ENCODE measurements at regions not wholly inside any gene's neighbourhood (a gene's known extent, or its start where the extent isn't known, plus 50 kb on each side); places are given as distances from the start of the nearest gene placed in this dataset.
"Not testable (repeated sequence)": the region's sequence is repeated elsewhere in the genome, so short reads cannot be mapped to it uniquely, and the experiment has no call there.

- DNase-seq (ENCODE audit: low spot score); intact Hi-C loops (cut with DNase I): not testable (repeated sequence)
Measured at GRCh38 chr5:21488828-21489227, 1364.3 kb downstream of the CDH12 start.

GRCh38 chr5:21485458-21486000 is 1367.6 kb downstream of the CDH12 start:
- DNase-seq (ENCODE audit: low spot score): peak; percentile 76
- intact Hi-C loops (cut with DNase I): not testable (repeated sequence)

DNA sequence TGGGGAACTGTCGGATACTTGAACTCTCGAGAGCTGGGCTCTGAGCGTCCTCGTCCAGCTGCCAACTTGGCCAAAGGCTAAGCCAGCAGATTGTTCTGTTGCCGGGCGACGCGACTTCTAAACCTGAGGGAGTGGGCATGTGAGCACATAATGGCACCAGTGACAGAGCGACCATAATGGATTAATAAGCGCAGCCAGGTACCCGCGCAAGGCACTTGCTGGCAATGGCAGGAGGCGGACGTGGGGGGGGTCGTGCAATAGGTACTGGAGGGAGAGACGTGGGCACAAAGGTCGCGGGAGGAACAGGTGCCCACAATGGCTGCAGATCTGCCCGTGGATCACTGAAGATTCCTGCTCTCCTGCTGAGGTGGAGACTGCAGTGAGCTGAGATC is 1368.7 kb downstream of the CDH12 start:
- intact Hi-C loops (cut with DNase I): not testable (repeated sequence)
- peak; percentile 77 for DNase-seq (ENCODE audit: low spot score)

- DNase-seq (ENCODE audit: low spot score): peak; percentile 81
- intact Hi-C loops (cut with DNase I): not testable (repeated sequence)
Measured at GRCh38 chr5:21483790-21484497, 1369.2 kb downstream of the CDH12 start.

- DNase-seq (ENCODE audit: low spot score): peak; percentile 83
- intact Hi-C loops (cut with DNase I): not testable (repeated sequence)
Measured at GRCh38 chr5:21482983-21483650, 1370.0 kb downstream of the CDH12 start.

DNA sequence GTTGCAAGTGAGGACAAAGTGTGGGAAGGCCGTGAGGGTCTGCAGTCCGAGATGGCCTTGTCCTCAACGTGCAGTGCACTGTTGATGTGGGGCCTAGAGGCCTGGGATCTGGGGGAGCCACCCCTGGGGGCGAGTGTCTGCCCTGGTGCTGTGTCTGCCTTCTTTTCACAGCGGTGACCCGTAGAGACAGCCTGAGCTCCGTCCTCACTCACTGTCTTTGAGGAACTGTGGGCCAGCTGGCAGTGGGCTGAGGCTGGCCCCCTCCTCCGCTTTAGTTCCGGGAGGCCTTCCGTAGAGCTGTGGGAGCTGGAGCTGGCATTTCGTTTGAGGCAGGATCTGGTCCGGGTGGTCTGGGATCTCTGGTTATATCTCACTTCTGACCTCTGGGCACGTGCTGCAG is 1370.6 kb downstream of the CDH12 start:
- intact Hi-C loops (cut with DNase I): not testable (repeated sequence)
- DNase-seq (ENCODE audit: low spot score): peak; percentile 81

DNA sequence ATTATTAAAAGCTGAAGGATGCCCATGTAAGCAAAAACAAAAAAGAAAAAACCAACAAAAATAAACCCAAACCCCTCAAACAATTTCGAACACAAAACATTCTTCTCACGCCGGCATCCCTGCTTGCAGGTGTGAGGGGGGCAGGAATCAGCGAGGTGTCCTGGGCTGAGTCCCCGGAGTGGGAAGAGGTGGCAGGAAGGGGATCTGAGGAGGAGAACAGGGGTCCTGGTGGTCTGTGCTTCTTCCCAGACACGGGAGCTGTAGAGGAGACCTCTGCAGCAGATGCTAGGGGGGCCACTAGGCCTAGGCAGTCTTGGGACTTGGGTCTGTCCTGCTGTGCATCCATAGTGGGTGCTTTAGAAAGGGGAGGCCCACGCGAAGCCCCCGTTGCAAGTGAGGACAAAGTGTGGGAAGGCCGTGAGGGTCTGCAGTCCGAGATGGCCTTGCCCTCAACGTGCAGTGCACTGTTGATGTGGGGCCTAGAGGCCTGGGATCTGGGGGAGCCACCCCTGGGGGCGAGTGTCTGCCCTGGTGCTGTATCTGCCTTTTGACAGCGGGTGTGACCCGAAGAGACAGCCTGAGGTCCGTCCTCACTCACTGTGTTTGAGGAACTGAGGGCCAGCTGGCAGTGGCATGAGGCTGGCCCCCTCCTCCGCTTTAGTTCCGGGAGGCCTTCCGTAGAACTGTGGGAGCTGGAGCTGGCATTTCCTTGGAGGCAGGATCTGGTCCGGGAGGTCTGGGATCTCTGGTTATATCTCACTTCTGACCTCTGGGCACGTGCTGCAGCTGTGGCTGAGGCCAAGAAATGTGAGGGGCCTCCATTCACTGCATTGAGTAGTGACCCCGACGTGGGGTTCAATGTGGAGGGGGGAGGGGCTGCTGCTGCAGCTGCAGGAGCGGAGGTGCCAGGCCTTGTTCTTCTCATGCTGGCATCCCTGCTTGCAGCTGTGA is 1371.5 kb downstream of the CDH12 start:
- intact Hi-C loops (cut with DNase I): not testable (repeated sequence)
- peak; percentile 81 for DNase-seq (ENCODE audit: low spot score)

GRCh38 chr5:21480054-21480453 is 1373.1 kb downstream of the CDH12 start:
- intact Hi-C loops (cut with DNase I); DNase-seq (ENCODE audit: low spot score): not testable (repeated sequence)

- intact Hi-C loops (cut with DNase I); DNase-seq (ENCODE audit: low spot score): not testable (repeated sequence)
Measured at GRCh38 chr5:21473981-21474380, 1379.2 kb downstream of the CDH12 start.

DNA sequence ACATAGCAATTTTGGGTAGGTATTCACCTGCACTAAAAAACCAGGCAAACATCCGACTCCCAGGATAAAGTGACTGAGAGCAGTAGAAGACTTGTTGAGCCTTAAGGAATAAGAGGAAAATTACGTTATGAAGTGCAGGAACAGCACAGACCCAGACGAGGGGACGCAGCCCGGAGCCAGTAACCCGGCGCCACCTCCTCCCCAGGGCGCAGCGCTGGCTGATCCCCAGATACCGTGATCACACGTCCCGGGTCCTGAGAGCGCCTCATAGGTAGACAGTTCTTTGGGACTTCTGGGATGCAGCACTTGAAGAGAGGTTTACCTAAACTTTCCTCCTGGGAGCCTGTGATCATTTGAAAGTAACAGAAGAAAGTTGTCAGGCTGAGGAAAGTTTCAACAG is 1379.7 kb downstream of the CDH12 start:
- DNase-seq (ENCODE audit: low spot score): not testable (repeated sequence)

GRCh38 chr5:21471691-21472090 is 1381.5 kb downstream of the CDH12 start:
- intact Hi-C loops (cut with DNase I); DNase-seq (ENCODE audit: low spot score): not testable (repeated sequence)

More for the DNA sequence above, 1379.7 kb downstream of the CDH12 start:
- intact Hi-C loops (cut with DNase I): not testable (repeated sequence)

GRCh38 chr5:21469523-21470101 is 1383.5 kb downstream of the CDH12 start:
- DNase-seq (ENCODE audit: low spot score): peak; percentile 36
- intact Hi-C loops (cut with DNase I): not testable (repeated sequence)

DNA sequence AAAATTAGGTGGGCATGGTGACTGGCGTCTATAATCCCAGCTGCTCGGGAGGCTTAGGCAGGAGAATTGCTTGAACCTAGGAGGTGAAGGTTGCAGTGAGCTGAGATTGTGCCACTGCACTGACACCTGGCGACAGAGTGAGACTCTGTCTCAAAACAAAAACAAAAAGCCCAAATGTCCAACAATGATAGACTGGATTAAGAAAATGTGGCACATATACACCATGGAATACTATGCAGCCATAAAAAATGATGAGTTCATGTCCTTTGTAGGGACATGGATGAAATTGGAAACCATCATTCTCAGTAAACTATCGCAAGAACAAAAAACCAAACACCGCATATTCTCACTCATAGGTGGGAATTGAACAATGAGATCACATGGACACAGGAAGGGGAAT is 1385.6 kb downstream of the CDH12 start:
- intact Hi-C loops (cut with DNase I); DNase-seq (ENCODE audit: low spot score): not testable (repeated sequence)

DNA sequence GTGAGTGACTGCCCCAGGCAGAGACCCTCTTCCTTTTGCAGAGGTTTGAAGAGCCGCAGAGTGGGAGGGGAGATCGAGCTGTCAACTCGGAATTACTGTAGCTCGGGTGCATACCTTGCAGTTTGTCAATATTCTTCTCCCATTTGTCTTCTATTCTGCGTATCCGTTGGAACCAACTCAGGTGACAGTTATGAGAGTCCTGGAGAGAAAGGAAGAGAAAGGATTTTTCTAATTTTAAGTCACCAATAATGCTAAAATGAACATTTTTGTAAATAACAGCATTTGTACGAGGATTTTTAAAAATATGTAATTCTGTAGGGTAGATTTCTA is 1393.4 kb downstream of the CDH12 start:
- intact Hi-C loops (cut with DNase I); DNase-seq (ENCODE audit: low spot score): not testable (repeated sequence)

DNA sequence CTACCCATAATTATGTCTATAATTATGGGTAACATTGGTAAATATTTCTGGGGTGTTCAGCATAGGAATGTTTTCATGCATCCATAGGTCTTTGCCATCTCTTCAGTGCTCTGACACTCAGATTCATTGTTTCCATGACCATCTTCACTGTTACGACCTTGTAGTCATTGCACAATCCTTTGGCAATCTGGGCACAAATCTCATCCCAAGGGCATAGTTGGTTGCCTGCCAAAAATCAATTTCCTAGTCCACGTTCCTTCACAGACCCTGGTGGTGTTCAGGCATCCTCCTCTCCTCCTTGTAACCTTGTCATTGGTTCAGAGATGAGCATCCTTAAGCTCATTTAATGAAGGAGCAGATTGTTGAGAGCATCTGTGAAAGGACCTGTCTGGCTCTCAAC is 1400.7 kb downstream of the CDH12 start:
- intact Hi-C loops (cut with DNase I): no loop called here

DNA sequence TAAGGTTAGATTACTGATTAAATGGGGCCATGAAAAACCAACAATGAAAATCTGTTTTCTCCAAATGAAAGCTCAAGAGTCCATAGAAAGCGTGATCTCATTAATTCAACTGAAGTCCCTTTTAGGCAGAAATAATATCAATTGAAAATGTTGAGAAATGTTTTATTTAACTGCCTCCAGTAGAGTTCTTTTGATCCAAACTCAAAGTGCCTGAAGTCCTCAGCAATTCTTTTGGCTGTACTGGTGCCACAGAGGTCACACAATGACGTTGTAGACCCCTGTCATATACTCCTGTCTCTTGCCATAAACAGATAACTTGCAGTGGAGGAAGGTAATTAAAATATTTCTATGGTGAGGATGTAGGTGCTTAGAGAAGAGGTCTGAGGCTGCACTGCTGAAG is 1420.5 kb downstream of the CDH12 start:
- intact Hi-C loops (cut with DNase I): no loop called here
- DNase-seq (ENCODE audit: low spot score): no peak

More for the DNA sequence above, 1400.7 kb downstream of the CDH12 start:
- DNase-seq (ENCODE audit: low spot score): no peak

- intact Hi-C loops (cut with DNase I): no loop called here
- no peak for DNase-seq (ENCODE audit: low spot score)
Measured at GRCh38 chr5:21424907-21425306, 1428.2 kb downstream of the CDH12 start.

GRCh38 chr5:21419383-21419782 is 1431.4 kb upstream of the CDH18 start:
- intact Hi-C loops (cut with DNase I): no loop called here
- no peak for DNase-seq (ENCODE audit: low spot score)

DNA sequence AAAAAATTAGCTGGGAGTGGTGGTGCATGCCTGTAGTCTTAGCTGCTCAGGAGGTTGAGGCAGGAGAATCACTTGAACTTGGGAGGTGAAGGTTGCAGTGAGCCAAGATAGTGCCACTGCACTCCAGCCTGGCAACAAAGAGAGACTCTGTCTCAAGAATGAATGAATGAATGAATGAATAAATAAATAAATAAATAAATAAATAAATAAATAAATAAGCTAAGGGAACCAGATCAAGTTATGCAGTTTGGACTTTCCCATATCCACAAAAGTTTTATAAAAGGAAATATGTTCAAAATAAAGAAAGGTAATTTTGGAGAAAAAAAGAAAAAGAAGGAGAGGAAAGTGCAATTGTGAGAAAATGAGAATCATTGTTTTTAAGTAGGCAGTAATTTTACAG is 1414.1 kb upstream of the CDH18 start:
- DNase-seq (ENCODE audit: low spot score); intact Hi-C loops (cut with DNase I): not testable (repeated sequence)
